ENCODE measurements at regions not wholly inside any gene's neighbourhood (a gene's known extent, or its start where the extent isn't known, plus 50 kb on each side); places are given as distances from the start of the nearest gene placed in this dataset.
A peak's percentile ranks its signal among the peaks of the same experiment; 100 is the strongest.

DNA sequence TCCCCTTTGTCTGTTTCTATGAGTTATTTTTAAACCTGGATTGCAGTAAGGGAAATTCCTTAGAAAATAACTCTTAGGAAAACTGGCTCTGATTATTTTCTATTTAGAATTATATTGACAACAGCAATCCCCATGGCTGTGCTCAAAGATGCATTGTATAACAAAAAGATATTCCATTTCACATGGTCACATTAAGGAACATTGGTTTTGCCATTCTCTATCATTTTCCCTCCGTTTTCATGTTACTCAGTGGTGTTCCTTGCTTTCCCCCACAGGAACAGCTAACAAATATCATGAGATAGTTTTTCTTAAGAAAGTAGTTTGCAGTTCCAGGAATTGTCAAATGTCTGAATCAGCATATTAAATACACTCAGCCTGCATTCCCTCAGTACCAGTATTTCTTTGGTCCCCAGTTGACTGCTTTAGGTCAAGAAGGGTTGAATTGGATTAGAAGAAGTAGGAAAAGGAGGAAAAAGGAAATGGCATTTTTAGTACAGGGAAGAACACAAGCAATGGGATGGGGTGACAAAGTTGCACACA lies 436.7 kb downstream of the TNS3 start:
- DNase-seq = no peak

DNA sequence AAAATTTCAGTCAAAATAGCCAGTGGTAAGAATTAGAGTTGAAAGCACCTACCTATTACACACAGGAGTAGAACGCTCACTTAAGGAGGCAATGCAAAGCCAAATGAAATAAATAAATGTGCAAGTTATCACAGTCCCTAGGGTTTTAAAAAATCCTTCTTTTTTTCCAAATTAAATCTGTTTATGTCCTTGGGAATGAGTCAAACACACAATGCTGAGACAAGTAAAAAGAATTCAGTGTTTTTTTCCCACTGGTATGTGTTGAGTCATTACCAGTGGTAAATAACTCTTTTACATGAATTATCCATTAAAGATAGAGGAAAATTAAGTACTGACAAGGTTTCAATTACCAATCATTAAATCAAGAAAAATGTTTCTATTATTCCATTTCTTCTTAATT lies 438.6 kb downstream of the TNS3 start:
- no peak for DNase-seq

DNA sequence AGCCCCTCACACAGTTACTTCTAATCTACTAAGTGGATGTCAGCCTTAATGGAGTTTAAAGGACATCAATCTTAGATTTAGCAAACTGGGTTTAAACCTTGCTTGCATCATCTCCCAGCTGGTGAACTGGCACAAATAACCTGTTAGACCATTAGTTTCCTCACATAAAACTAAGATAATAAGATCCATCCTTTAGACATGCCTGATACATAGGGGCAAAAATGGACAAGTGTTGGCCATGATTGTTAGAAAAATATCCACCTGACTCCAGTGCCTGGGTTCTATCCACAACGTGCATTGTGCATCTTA lies 439.1 kb downstream of the TNS3 start:
- DNase-seq = no peak

DNA sequence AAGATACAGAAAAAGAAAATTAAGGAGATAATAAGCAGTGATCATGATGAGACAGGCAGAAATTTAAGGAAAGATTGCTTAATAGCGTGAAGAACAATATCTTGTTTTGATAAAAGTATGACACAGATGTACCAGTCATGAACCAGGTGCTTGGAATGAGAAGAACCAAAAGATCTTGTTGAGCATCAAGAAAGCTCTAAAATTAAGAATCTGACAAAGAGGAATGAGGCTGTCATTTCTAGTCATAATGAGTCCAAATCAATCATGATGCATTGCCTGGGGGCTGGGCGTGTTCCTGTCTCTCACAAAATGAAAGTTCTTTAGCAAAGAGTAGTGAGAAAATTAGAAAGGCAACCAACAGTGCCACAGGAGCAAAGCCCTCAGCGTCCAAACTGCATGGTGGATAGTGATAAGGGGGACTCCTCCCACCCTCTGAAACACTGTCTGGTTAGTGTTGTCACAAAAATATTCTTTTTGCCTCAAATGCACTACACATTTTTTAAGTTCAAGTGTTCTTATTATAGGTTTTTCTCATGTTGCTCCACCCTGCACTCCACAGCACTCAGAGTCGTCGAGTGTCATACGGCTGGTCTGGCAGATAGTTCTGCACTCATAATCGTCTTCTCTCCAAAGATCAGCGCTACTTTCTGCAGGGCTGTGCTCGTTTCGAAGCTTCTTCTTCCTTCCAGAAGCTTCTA lies 439.6 kb downstream of the TNS3 start:
- no peak for DNase-seq

DNA sequence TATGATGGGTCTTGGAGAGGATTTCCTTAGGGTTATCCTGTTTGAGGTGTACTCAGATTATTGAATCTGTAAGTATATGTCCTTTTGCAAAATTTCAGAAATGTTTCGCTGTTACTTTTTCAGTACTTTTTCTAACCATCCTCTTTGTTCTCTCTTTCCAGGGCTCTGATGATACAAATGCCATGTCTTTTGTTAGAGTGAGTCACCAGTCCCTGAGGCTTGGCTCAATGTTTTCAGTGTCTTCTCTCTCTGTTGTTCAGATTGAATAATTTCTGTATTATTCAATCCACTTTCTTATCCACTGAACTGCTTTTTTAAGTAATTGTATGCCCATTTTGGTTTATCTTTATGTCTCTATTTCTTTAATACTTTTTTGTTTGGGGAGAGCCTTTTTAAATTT lies 449.4 kb downstream of the TNS3 start:
- DNase-seq = no peak

DNA sequence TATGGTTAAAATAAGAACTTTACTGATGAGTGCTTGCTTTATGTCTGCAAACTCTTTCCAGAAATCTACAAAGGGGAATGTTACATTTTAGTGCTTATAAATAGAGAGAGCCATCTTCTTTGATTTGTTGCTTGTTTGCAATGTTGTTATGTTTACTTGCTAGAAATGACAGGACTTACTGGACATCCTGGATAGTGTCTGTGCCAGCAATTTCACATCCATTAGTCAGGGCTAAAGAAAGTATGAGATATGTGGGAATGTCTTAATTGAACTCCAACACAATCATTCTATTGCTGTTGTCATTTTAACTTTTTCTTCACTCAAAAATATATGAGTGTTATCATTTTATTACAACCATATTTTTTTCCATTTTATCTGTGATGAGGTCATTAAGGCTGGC lies 453.2 kb downstream of the TNS3 start:
- DNase-seq = no peak

DNA sequence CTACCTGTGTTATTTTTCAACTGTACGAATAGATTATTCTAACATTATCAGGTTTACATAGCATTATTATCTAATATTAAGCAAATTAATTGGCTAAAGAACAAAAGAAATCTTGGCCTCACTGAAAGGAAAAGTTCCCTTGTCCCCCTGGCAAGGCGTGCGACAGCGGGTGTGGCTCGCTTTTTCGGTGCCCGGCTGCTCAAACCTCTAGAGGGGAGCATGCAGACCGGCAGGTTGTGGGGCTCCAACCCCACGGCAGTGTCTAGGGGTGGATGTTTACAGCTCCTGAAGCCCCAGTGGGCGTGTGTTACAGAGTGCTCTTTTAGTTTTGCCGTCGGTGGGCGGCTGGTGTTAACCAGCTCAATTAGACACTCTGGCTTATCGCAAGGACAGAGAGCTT lies 456.4 kb downstream of the TNS3 start:
- DNase-seq = no peak

DNA sequence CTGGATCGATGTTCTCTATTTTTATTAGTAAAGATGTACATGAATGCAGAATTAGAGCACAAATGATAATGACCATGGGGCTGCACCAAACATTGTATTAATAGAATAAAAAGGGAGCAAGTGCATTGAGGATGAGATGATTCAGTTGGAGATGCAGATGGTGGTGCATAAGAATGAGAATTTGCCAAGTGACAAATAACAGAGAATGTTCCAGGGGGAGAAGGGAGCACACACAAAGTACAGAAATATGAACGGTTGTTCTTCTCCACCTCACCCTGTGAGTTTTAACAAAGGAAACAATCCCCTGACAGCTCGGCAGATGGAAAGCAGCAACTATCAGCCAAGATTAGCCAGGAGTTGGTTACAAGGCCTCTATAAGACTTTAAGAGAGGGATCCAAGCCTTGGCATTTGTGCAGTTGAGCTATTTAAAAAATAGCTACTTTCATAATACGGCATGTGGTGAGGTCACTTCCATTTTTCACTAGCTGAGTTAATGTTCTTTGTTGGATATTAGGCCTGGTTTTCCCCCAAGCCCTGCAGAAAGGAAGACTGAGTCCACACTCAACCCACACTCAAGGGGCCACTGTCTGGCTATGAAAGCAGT lies 462.5 kb downstream of the TNS3 start:
- peak in 1 of 2 donors; percentile 50 for DNase-seq

DNA sequence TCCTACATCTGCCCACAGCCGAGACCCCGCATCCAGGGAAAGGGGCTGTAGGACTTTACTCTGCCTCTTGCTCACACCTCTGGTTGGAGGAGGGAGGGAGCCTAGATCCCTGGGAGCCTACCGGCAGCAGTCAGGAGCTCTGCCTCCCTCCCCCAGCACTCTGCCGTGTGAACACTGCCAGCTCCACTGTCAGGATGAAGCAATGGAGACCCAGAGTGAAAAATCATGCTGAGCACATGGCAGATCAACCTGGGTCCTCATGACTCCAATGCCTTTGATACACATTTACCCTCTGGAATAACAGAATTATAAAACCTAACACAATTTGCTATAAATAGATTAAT lies 477.7 kb downstream of the TNS3 start:
- DNase-seq = no peak

DNA sequence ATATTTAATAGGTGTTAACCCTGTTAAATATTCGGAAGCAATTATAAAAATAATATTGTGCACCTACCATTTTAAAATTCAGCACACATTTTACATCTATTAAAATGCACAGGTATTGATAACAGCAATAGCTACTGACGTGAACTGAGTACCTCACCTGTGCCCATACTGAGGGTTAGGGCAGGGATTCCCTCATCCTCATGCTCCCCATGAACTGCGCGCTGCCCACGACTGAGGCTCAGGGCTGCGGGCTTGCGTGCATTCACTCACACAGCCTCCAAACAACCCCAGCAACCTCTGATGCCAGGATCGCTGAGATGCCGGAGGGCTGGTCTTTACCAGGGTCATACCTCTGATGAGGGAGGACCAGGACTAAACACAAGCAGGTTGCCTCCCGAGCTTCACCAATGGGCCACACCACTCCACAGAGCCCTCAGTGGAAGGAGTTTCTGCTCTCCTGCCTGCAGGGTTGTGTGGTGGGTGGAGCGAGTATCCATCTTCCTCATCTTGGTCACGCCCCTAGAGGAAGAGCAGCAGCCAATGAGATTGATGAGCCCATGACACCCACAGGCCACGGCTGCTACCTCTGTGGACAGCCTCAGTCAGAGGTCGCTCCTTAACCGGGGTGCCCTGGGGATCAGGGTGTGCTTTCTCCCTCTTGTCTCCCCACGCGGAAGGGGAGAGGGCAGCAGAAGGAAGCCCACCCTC lies 478.3 kb downstream of the TNS3 start:
- DNase-seq = no peak

DNA sequence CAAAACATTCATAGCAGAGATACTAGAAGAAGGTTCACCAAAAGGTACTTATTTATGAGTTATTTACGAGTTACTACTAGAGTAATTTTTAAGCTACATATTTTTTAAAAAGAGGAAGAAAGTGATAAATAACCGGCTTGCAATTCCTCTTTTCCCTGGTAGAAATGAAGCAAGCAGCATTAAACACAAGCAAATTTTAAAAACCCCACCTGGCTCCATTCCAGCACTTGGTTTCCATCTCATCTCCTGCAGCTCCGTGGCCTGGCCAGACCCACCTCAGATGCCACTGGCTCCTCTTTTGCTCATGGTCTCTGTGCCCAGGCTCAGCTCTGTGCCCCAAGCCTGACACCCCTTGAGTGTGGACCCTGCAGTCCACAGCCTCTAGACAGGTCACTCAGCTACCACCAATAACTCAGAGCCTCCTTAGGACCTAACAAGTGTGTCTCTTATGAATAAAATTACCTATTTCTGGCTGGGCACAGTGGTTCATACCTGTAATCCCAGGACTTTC lies 479.5 kb downstream of the TNS3 start:
- no peak for DNase-seq

DNA sequence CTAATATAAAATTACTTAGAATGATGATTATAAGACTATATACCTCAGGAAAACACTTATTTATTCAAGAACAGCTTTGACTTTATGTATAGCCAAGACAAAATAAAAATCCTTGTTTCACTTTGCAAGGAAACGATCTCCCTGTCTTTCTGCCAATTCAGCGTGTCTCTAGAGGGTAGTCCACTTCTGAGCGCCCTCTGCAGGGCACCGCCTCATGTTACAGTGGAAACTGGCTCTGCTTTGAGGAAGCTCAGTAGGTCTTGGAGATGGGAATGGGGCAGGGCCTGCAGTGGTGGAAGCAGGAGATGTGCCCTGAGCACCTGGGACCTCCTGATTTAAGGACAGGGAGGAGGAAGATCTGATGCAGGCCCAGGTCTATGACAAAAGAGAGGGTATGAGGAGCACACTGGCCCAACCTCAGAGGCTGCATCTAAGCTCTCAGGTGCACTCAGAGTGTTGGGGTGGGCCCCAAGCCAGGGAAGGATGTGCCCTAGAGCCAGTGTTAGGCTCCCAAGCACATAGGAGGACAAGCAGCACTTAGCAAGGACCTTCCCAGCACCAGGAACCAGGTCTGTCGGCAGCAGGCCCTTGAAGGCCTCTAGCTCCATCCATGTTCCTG lies 481.0 kb downstream of the TNS3 start:
- no peak for DNase-seq

DNA sequence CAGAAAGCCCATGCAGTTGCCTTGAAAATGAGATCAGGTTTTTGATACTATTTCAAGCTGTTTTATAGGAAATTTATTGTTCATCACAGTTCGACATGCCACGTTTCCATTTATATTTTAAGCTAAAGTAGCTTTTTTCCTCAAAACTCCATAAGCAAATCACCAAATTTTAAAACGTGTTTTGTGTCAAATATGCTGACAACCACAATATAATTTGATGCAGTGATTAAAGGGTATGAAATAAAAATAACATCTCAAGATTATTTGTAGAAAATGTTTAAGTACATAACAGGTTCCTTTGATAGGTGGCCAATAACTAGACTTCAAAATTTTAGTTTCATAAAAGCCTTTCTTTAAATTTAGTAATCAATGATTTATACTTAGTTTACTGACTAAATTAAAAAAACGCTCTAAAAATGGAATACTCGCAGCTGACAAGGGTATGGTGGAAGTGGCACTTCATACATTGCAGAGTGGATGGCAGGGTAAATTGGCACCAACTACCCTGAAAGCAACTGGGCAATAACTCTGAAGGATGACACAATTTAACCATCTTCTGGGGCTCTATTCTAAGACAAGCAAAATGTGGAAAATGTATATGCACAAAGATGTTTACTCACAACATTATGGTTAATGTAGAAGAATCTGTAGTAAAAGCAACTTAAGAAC lies 481.6 kb downstream of the TNS3 start:
- DNase-seq = no peak

DNA sequence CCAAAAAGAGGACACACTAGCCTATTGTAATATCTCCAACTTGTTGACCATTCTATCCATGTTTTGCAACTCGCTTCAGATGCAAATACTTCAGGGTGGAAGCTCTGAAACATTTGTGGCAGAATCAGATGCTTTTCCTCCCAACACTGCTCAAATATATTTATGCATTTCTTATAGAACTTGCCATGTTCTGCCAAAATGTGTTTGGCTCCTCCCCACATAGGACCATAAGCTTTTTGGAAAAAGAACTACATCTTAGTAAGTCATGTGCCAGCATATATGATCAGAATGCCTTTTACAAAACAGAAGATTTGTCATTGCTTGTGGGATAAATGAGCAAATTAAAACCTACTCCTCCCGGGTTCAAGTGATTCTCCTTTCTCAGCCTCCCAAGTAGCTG lies 484.5 kb downstream of the TNS3 start:
- no peak for DNase-seq

DNA sequence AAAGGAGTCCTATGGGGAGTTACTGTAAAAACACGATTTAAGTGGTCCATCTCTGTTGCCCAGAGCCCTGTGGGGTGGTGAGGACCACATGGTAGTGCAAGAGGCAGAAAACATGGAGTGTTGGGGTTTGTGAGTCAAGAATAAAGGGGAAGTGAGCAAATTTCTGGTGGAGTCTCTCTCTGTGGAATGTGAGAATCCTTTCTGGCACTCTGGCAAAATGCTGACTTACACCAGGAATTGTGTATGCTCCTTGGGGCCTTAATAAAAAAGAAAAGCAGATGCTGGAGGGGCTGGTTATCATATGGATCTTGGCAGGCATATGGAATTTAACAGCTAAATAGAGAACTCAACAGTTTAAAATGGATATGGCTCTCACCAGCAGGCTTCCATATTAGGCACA lies 486.0 kb downstream of the TNS3 start:
- no peak for DNase-seq

DNA sequence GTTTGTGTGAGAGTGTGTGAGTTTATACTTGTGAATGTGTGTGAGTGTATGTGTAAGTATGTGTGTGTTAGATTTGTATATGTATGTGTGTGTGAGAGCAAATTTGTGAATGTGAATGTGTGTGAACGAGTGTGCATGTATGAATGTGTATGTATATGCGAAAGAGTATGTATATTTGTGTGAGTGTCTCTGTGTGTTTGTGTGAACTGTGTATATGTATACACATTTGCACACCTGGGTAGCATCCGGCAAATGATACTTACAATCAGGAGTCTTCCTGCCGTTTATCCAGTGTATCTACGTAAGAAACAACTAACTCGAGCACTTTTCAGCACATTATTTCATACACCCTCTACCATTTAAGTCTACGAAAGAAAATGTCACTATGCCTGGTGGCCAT lies 487.4 kb downstream of the TNS3 start:
- no peak for DNase-seq

DNA sequence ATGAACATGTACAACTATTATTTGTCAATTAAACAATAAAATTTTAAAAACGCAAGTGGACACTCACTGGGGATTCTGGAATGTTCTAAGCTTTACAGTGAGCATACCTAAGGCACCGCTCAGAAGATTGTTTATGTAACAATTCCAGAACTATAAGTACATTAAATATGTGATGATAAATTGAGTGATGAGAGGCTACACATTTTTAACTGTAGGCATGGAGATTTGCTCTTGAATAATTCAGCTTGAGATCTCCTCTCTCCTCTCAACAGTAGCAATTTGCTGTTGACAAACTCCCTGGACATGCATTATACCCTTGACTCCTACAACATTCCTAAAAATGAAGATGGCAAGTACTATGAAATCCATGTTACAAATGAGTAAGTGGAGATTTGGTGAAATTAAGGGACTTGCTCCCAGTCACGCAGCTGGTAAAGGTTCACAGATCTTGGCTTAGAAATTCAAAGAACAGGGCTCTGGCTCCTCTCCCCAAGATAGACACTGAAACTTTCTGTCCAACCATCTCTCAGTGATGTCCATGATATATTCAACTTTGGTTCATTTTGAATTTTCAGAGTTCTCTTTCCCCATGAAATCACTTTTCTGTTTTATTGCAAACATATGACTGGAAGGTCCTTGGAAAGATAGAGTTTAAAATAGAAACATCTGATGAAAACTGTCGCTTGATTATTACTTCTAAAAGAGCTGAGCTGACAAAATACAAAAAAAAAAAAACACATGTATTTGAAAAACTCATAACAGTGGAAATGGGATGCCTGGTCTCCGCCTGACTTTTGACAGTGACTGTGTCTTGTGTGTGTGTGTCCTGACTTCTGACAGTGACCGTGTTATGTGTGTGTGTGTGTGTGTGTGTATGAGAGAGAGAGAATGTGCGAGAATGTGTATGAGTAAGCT lies 488.3 kb downstream of the TNS3 start:
- no peak for DNase-seq

DNA sequence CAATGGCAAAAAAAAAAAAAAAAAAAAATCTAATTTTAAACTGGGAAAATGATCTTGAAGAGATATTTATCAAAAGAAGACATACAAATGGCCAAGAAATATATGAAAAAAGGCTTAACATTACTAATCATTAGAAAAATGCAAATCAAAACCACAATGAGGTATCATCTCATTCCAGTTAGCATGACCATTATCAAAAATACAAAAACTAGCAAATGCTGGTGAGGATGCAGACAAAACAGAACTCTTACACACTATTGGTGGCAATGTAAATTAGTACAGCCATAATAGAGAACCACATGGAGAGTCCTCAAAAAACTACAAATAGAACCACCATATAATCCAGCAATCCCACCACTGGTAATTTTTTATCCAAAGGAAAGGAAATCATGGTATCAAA lies 489.6 kb downstream of the TNS3 start:
- DNase-seq = no peak

DNA sequence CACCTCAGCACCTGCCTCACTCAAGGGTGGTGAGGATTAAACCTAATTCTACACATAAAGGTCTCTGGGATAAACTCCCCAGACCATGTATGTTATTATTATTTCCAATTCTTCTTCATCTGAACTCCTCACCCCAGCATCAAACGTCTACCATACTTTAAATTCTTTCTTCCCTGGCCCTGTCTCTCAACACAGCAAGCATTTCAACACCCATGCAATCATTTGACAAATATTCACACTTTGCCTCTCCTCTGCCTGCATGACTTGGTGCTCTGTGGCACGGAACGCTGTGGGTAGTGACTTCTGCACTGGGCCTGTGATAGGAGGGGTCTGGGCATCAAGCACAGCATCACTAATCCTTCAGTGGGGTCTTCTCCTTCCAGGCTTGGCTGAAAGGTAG lies 490.8 kb downstream of the TNS3 start:
- no peak for DNase-seq

DNA sequence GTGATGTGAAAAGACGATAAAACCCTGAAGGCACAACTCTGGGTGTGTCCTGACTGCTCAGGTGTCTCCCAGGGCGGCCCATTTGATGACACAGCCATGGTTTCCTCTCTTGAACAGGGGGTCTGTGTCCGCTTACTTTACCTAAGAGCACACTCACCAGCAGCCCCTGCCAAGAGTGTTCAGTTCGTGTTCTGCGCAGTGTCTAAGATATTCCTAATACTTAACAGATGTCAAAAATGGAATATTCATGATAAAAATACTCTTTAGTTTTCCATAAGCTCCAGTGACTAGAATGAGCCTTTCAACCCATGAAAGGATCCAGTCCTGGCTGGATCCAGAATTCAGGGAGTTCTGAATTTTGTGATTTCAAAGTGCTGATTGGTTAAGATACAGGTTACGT lies 492.4 kb downstream of the TNS3 start:
- no peak for DNase-seq

DNA sequence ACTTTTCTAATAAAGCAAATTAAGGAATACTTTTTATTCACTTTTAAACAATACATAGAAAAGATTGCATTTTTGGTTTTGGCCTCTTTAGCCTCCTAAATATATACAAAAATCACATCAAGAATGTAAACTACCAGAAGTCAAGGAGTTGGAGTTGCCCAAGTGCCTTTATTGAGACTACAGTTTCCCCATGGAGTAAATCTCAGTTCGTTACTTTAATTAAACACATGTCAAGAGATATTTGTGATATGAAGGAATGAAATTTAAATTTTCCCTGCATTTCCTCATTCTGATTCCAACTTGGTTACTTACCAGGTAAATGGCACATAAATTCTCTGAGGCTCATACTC lies 492.9 kb downstream of the TNS3 start:
- no peak for DNase-seq
